ENCODE measurements at regions not wholly inside any gene's neighbourhood (a gene's known extent, or its start where the extent isn't known, plus 50 kb on each side); places are given as distances from the start of the nearest gene placed in this dataset.
A peak's percentile ranks its signal among the peaks of the same experiment; 100 is the strongest.

DNA sequence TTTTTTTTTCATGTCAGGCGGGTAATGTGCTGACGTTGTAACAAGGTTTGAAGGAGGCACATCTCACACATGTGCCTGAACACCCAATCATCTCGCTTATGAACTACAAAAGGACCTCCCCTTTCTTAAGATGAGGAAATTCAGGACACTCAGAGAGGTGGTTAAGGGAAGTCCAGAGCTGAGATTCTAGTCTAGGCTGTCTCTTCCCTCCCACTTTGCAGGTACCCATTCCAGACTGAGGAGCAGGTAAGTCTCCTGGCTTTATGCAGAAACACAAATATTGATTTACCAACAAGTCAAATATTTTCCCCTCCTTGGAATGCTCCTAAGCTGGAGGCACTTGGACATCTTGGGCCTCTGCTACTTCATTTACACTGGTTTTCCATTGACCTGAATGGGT, 122.9 kb upstream of the CADM1 start (continued):
- no peak for TF ChIP-seq RAD21 (IDR thresholded peaks at IDR 0.05)
- TF ChIP-seq HNF4A (conservative IDR thresholded peaks at IDR 0.05), result no peak
- TF ChIP-seq RXRA (IDR thresholded peaks at IDR 0.05), result no peak
- no peak for TF ChIP-seq EGR1 (IDR thresholded peaks at IDR 0.05; ENCODE audit: low read depth in 2 of 2)
- TF ChIP-seq HNF4G (IDR thresholded peaks at IDR 0.05), result no peak

DNA sequence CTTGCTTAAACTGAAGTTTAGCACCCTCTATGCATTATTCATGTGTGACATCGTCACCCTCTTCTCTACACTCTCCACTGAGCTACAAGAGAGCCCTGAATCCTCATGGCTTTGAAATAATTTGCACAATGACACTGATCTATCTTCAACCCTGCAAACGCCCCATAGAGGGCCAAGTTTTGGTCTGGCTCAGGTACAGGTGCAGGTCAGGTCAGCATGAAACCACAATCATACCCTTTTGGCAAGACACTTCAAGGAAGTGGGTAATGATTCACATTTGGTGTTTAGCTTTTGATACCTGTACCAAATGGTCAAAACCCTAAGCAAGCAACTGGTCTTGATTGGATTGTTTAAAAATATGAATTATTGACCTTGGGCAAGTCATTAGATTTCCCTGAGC, 122.2 kb upstream of the CADM1 start:
- DNase-seq (ENCODE audit: low spot score), result no peak
- 60% methylated on average over 2 of the region's 2 CpGs for WGBS

DNA sequence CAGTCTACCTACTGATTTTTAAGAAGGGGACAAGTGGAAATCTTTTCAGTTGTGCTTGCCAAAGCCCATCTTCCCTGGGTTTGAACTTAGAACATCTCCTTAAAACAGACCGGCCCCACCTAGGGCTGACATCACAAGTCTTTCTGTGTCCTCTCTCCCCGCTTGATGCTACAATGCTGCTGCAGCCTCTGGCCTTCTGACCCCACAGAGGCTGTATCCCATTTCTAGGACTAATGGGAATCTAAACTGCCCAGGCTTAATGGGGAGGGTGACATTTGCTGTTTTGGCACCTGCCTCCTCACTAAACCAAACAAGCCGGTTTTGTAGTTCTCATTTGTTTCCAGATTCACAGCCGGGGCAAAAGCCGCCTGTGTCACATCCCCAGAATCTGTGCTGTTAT, 121.3 kb upstream of the CADM1 start:
- WGBS, result 92% methylated on average over 5 of the region's 5 CpGs
- Histone ChIP-seq H3K9ac (ENCODE audit: low read depth in 1 of 2, low read length in 2 of 2) (no peak overlapping the region), H3K4me3 (ENCODE audit: low read depth in 1 of 3, low read length in 3 of 3) (no peak overlapping the region), H3K36me3 (ENCODE audit: control insufficient read depth in 4 of 4, insufficient read depth in 3 of 4, low read depth in 1 of 4, low read length in 3 of 4) (no peaks in the 10 kb centered on the region), H3K27ac (ENCODE audit: low read depth in 1 of 2, low read length in 2 of 2) (no peak overlapping the region), H3K4me1 (ENCODE audit: control insufficient read depth in 4 of 4, insufficient read depth in 4 of 4, low read length in 3 of 4) (no peaks in the 10 kb centered on the region), H3K27me3 (ENCODE audit: control insufficient read depth in 4 of 4, insufficient read depth in 4 of 4, low read length in 3 of 4) (no peaks in the 10 kb centered on the region), H3K9me3 (ENCODE audit: control insufficient read depth in 4 of 4, low read length in 3 of 4) (no peaks in the 10 kb centered on the region)
- TF ChIP-seq GABPA (IDR thresholded peaks at IDR 0.05 in 1 of 2, conservative IDR thresholded peaks at IDR 0.05 in 1 of 2), result no peak
- no peak for TF ChIP-seq REST (IDR thresholded peaks at IDR 0.05)
- TF ChIP-seq SP1 (IDR thresholded peaks at IDR 0.05), result no peak
- TF ChIP-seq FOXA1 (IDR thresholded peaks at IDR 0.05), result no peak
- TF ChIP-seq RXRA (IDR thresholded peaks at IDR 0.05), result no peak
- no peak for TF ChIP-seq RAD21 (IDR thresholded peaks at IDR 0.05)
- no peak for TF ChIP-seq NR2F2 (IDR thresholded peaks at IDR 0.05)
- TF ChIP-seq HNF4A (conservative IDR thresholded peaks at IDR 0.05), result no peak
- no peak for TF ChIP-seq YY1 (IDR thresholded peaks at IDR 0.05)
- no peak for TF ChIP-seq TAF1 (conservative IDR thresholded peaks at IDR 0.05)
- TF ChIP-seq MAX (IDR thresholded peaks at IDR 0.05), result no peak
- no peak for TF ChIP-seq EGR1 (IDR thresholded peaks at IDR 0.05; ENCODE audit: low read depth in 2 of 2)
- TF ChIP-seq, protein P1, sequence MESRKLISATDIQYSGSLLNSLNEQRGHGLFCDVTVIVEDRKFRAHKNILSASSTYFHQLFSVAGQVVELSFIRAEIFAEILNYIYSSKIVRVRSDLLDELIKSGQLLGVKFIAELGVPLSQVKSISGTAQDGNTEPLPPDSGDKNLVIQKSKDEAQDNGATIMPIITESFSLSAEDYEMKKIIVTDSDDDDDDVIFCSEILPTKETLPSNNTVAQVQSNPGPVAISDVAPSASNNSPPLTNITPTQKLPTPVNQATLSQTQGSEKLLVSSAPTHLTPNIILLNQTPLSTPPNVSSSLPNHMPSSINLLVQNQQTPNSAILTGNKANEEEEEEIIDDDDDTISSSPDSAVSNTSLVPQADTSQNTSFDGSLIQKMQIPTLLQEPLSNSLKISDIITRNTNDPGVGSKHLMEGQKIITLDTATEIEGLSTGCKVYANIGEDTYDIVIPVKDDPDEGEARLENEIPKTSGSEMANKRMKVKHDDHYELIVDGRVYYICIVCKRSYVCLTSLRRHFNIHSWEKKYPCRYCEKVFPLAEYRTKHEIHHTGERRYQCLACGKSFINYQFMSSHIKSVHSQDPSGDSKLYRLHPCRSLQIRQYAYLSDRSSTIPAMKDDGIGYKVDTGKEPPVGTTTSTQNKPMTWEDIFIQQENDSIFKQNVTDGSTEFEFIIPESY (IDR thresholded peaks at IDR 0.05), result no peak
- DNase-seq (ENCODE audit: low spot score), result no peak

More for the DNA sequence above, 122.2 kb upstream of the CADM1 start:
- H3K27me3 ChIP-seq (ENCODE audit: control insufficient read depth in 4 of 4, insufficient read depth in 4 of 4, low read length in 3 of 4), result no peaks in the 10 kb centered on the region
- H3K9ac ChIP-seq (ENCODE audit: low read depth in 1 of 2, low read length in 2 of 2), result no peak overlapping the region
- H3K4me3 ChIP-seq (ENCODE audit: low read depth in 1 of 3, low read length in 3 of 3), result no peak overlapping the region
- no peak overlapping the region for H3K27ac ChIP-seq (ENCODE audit: low read depth in 1 of 2, low read length in 2 of 2)
- TF ChIP-seq SP1 (IDR thresholded peaks at IDR 0.05) (no peak), JUND (IDR thresholded peaks at IDR 0.05) (no peak), RXRA (IDR thresholded peaks at IDR 0.05) (peak in 1 of 2 donors; percentile 6), FOXA1 (IDR thresholded peaks at IDR 0.05) (no peak), NR2F2 (IDR thresholded peaks at IDR 0.05) (no peak)
- TF ChIP-seq, protein P2, sequence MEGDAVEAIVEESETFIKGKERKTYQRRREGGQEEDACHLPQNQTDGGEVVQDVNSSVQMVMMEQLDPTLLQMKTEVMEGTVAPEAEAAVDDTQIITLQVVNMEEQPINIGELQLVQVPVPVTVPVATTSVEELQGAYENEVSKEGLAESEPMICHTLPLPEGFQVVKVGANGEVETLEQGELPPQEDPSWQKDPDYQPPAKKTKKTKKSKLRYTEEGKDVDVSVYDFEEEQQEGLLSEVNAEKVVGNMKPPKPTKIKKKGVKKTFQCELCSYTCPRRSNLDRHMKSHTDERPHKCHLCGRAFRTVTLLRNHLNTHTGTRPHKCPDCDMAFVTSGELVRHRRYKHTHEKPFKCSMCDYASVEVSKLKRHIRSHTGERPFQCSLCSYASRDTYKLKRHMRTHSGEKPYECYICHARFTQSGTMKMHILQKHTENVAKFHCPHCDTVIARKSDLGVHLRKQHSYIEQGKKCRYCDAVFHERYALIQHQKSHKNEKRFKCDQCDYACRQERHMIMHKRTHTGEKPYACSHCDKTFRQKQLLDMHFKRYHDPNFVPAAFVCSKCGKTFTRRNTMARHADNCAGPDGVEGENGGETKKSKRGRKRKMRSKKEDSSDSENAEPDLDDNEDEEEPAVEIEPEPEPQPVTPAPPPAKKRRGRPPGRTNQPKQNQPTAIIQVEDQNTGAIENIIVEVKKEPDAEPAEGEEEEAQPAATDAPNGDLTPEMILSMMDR (IDR thresholded peaks at IDR 0.05; ENCODE audit: low read depth, low read length, missing input control), result no peak
- no peaks in the 10 kb centered on the region for H3K4me1 ChIP-seq (ENCODE audit: control insufficient read depth in 4 of 4, insufficient read depth in 4 of 4, low read length in 3 of 4)
- H3K36me3 ChIP-seq (ENCODE audit: control insufficient read depth in 4 of 4, insufficient read depth in 3 of 4, low read depth in 1 of 4, low read length in 3 of 4), result no peaks in the 10 kb centered on the region
- H3K9me3 ChIP-seq (ENCODE audit: control insufficient read depth in 4 of 4, low read length in 3 of 4), result no peaks in the 10 kb centered on the region
